ENCODE measurements at regions not wholly inside any gene's neighbourhood (a gene's known extent, or its start where the extent isn't known, plus 50 kb on each side); places are given as distances from the start of the nearest gene placed in this dataset.

DNA sequence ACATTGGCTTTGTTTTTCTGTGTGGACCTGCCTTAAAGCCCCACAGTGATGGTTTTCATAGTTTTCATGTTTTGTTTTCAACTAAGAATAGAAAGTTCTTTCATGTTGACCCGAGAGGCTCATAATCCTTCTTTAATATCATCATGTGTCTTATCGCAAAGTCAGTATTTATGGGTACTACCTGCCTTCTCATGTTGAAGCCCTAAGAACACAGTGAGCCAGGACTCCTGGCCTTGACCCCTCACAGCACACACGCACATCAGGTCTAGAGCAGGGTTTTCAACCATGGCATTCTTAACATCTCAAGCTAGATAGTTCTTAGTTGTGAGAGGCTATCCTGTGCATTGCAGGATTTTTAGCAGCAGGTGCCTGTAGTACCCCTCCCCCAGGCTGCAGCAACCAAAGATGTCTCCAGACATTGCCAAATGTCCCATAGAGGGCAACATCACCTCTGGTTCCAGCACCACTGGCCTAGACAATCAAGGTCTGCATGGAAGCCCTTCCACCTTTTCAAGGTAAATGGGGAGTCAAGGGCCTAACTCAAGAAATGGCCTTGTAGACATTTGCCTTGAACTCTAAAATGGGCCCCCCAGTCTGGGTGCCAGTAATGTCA, 118.3 kb downstream of the MTHFS start:
- Histone ChIP-seq H3K23ac (ENCODE audit: insufficient read length) (no peak overlapping the region), H4K91ac (replicated peaks; ENCODE audit: insufficient read length, low read length) (no peak overlapping the region), H2BK120ac (replicated peaks; ENCODE audit: low read depth, low read length) (no peak overlapping the region), H3K9me3 (ENCODE audit: insufficient read depth in 2 of 2, low read depth in 1 of 2, low read length in 1 of 2) (no peaks in the 10 kb centered on the region), H4K20me1 (replicated peaks in 1 of 2; ENCODE audit: control insufficient read depth in 1 of 2, insufficient read depth in 2 of 2, low read length in 2 of 2) (no peaks in the 10 kb centered on the region), H2BK20ac (ENCODE audit: low read length) (no peak overlapping the region), H2BK15ac (ENCODE audit: low read length) (no peak overlapping the region), H3K27ac (ENCODE audit: low read depth, low read length) (no peak overlapping the region), H3K4me3 (ENCODE audit: extremely low read depth in 1 of 4, insufficient read depth in 2 of 4, low read depth in 3 of 4, low read length in 4 of 4) (no peak overlapping the region), H3K4ac (replicated peaks; ENCODE audit: insufficient read length, low read depth, low read length) (no peak overlapping the region), H3K79me1 (ENCODE audit: low read depth, low read length) (no peaks in the 10 kb centered on the region), H3K23me2 (ENCODE audit: low read depth, low read length) (no peaks in the 10 kb centered on the region), H2BK12ac (ENCODE audit: low read depth, low read length) (no peak overlapping the region), H4K8ac (ENCODE audit: extremely low read depth, insufficient read depth, low read length) (no peak overlapping the region), H2AFZ (ENCODE audit: low read length) (no peak overlapping the region), H2AK5ac (ENCODE audit: low read depth, low read length) (no peak overlapping the region), H3K4me2 (ENCODE audit: insufficient read depth in 1 of 2, low read depth in 2 of 2, low read length in 2 of 2) (no peak overlapping the region), H3K56ac (replicated peaks; ENCODE audit: insufficient read length, low read depth, low read length) (no peak overlapping the region), H4K5ac (ENCODE audit: insufficient read length, low read depth, low read length) (no peak overlapping the region), H3K14ac (ENCODE audit: insufficient read length) (no peak overlapping the region), H3K79me2 (ENCODE audit: control insufficient read depth in 1 of 2, insufficient read depth in 2 of 2, low read length in 2 of 2) (no peaks in the 10 kb centered on the region), H3K4me1 (replicated peaks in 1 of 4; ENCODE audit: control insufficient read depth in 3 of 4, insufficient read depth in 4 of 4, low read length in 3 of 4) (no peaks in the 10 kb centered on the region), H3K9ac (replicated peaks in 1 of 4; ENCODE audit: extremely low read depth in 1 of 4, low read depth in 3 of 4, low read length in 3 of 4) (no peak overlapping the region), H3K36me3 (ENCODE audit: control insufficient read depth in 2 of 4, insufficient read depth in 4 of 4, low read length in 3 of 4) (no peaks in the 10 kb centered on the region), H3K18ac (ENCODE audit: extremely low read depth, low read length) (no peak overlapping the region), H3K27me3 (replicated peaks in 1 of 4; ENCODE audit: control insufficient read depth in 3 of 4, extremely low read depth in 1 of 4, insufficient read depth in 3 of 4, low read length in 3 of 4) (no peaks in the 10 kb centered on the region), H2BK5ac (ENCODE audit: low read depth, low read length) (no peak overlapping the region)
- POLR2A ChIA-PET (ENCODE audit: partially characterized antibody): no interaction called here
- no peak for DNase-seq (ENCODE audit: low read depth in 1 of 2, low spot score in 2 of 2)
- WGBS, 2 experiments (ENCODE audit: extremely low coverage in 1 of 2, insufficient coverage in 1 of 2, insufficient read length in 1 of 2, insufficient replicate concordance in 2 of 2, low coverage in 1 of 2, low lambda C conversion rate in 2 of 2, missing lambda C conversion rate in 1 of 2): 82% methylated on average over 3 of the region's 3 CpGs; no CpG with 5 or more reads in 1 of the 2 experiments
- FAIRE-seq: no peak
- CTCF ChIA-PET (ENCODE audit: partially characterized antibody): interaction anchor here (1.7 to 2.5 kb wide), 4 partner anchors 11 to 182 kb away, joined by 3 to 10 read pairs (median 6); no protein-coding TSS in a partner anchor
- TF ChIP-seq POU5F1 (IDR thresholded peaks at IDR 0.05; ENCODE audit: low read depth, low read length) (no peak), GABPA (IDR thresholded peaks at IDR 0.05; ENCODE audit: borderline replicate concordance, insufficient read depth, low read length) (no peak), NANOG (IDR thresholded peaks at IDR 0.05; ENCODE audit: insufficient read depth, low read depth, low read length, poor library complexity, severe bottlenecking) (no peak), KDM5A (IDR thresholded peaks at IDR 0.05; ENCODE audit: low read length) (no peak), CTCF (IDR thresholded peaks at IDR 0.05; ENCODE audit: control extremely low read depth in 1 of 3, insufficient read depth in 1 of 3, low read depth in 1 of 3, low read length in 3 of 3) (peak in 1 of 3 experiments; percentile 14; a peak in 1 of 4 replicates), RAD21 (IDR thresholded peaks at IDR 0.05 in 1 of 2, conservative IDR thresholded peaks at IDR 0.05 in 1 of 2; ENCODE audit: low read depth in 2 of 2, low read length in 2 of 2) (peak in 1 of 2 experiments; percentile 31; a peak in 1 of 4 replicates), USF2 (IDR thresholded peaks at IDR 0.05; ENCODE audit: low read length) (no peak), SIRT6 (IDR thresholded peaks at IDR 0.05; ENCODE audit: low read length) (no peak), NRF1 (IDR thresholded peaks at IDR 0.05; ENCODE audit: low read depth, low read length) (no peak)

Measured in H1 (cell line).